HEK293 (cell line): ENCODE measurements at regions not wholly inside any gene's neighbourhood (a gene's known extent, or its start where the extent isn't known, plus 50 kb on each side); places are given as distances from the start of the nearest gene placed in this dataset.

Source experiments
- ELK4 ChIP-seq: IDR thresholded peaks from 2 replicates; pipeline ENCODE4 v1.6.1; 2011; ENCODE audit warnings: mild to moderate bottlenecking, low read depth, low read length, borderline replicate concordance
- KLF9 ChIP-seq: fragments of 450-650 bp; formaldehyde crosslinking; IDR thresholded peaks from 2 replicates; pipeline ENCODE4 v1.5.1; 2016; ENCODE audit warnings: missing biosample characterization, missing genetic modification characterization, low read depth
- MZF1 ChIP-seq: fragments of 450-650 bp; formaldehyde crosslinking; IDR thresholded peaks from 2 replicates; pipeline ENCODE4 v1.5.1; 2017; ENCODE audit warnings: missing biosample characterization, missing genetic modification characterization, borderline replicate concordance
- PRDM2 ChIP-seq: fragments of 450-650 bp; formaldehyde crosslinking; IDR thresholded peaks from 2 replicates; pipeline ENCODE4 v1.5.1; 2016; ENCODE audit warnings: missing biosample characterization, missing genetic modification characterization, borderline replicate concordance
- SALL2 ChIP-seq: fragments of 450-650 bp; formaldehyde crosslinking; IDR thresholded peaks from 2 replicates; pipeline ENCODE4 v1.5.0; 2017; ENCODE audit warnings: missing biosample characterization, mild to moderate bottlenecking, missing genetic modification characterization, borderline replicate concordance
- WT1 ChIP-seq: fragments of 450-650 bp; formaldehyde crosslinking; IDR thresholded peaks from 2 replicates; pipeline ENCODE4 v1.5.1; 2016; ENCODE audit warnings: missing biosample characterization, missing genetic modification characterization
- ZBTB17 ChIP-seq: fragments of 450-650 bp; formaldehyde crosslinking; IDR thresholded peaks from 2 replicates; pipeline ENCODE4 v1.5.1; 2016; ENCODE audit warnings: missing biosample characterization, missing genetic modification characterization
- ZBTB21 ChIP-seq: fragments of 450-650 bp; formaldehyde crosslinking; IDR thresholded peaks from 2 replicates; pipeline ENCODE4 v1.5.1; 2017; ENCODE audit warnings: missing biosample characterization, missing genetic modification characterization
- ZNF133 ChIP-seq: fragments of 450-650 bp; formaldehyde crosslinking; IDR thresholded peaks from 2 replicates; pipeline ENCODE4 v1.5.1; 2016; ENCODE audit warnings: missing biosample characterization, missing genetic modification characterization
- ZNF140 ChIP-seq: fragments of 450-650 bp; formaldehyde crosslinking; IDR thresholded peaks from 2 replicates; pipeline ENCODE4 v1.5.1; 2016; ENCODE audit warnings: missing biosample characterization, missing genetic modification characterization
- ZNF350 ChIP-seq: fragments of 450-650 bp; formaldehyde crosslinking; IDR thresholded peaks from 2 replicates; pipeline ENCODE4 v1.5.0; 2017; ENCODE audit warnings: missing biosample characterization, mild to moderate bottlenecking, missing genetic modification characterization
- ZNF37A ChIP-seq: fragments of 450-650 bp; IDR thresholded peaks from 2 replicates; pipeline ENCODE4 v1.5.1; 2018; ENCODE audit warnings: missing biosample characterization, missing genetic modification characterization
- ZNF394 ChIP-seq: fragments of 450-650 bp; formaldehyde crosslinking; IDR thresholded peaks from 2 replicates; pipeline ENCODE4 v1.5.1; 2016; ENCODE audit warnings: missing biosample characterization, missing genetic modification characterization, mild to moderate bottlenecking, moderate library complexity, borderline replicate concordance
- ZNF404 ChIP-seq: fragments of 450-650 bp; formaldehyde crosslinking; IDR thresholded peaks from 2 replicates; pipeline ENCODE4 v1.5.1; 2017; ENCODE audit warnings: missing biosample characterization, missing genetic modification characterization
- ZNF423 ChIP-seq: fragments of 450-650 bp; formaldehyde crosslinking; IDR thresholded peaks from 2 replicates; pipeline ENCODE4 v1.5.1; 2016; ENCODE audit warnings: missing biosample characterization, missing genetic modification characterization
- ZNF426 ChIP-seq: fragments of 450-650 bp; formaldehyde crosslinking; IDR thresholded peaks from 2 replicates; pipeline ENCODE4 v1.5.1; 2017; ENCODE audit warnings: missing biosample characterization, missing genetic modification characterization, mild to moderate bottlenecking, inconsistent platforms, moderate library complexity
- ZNF544 ChIP-seq: fragments of 450-650 bp; formaldehyde crosslinking; IDR thresholded peaks from 2 replicates; pipeline ENCODE4 v1.5.0; 2017; ENCODE audit warnings: missing biosample characterization, missing genetic modification characterization
- ZNF555 ChIP-seq: fragments of 450-650 bp; formaldehyde crosslinking; conservative IDR thresholded peaks from 2 replicates; pipeline ENCODE4 v1.5.1; 2017; ENCODE audit warnings: missing biosample characterization, mild to moderate bottlenecking, missing genetic modification characterization, inconsistent platforms
- ZNF580 ChIP-seq: fragments of 450-650 bp; formaldehyde crosslinking; IDR thresholded peaks from 2 replicates; pipeline ENCODE4 v1.5.1; 2016; ENCODE audit warnings: missing biosample characterization, missing genetic modification characterization
- ZNF585B ChIP-seq: fragments of 450-650 bp; formaldehyde crosslinking; IDR thresholded peaks from 2 replicates; pipeline ENCODE4 v1.5.1; 2016; ENCODE audit warnings: missing biosample characterization, missing genetic modification characterization
- ZNF621 ChIP-seq: fragments of 450-650 bp; formaldehyde crosslinking; IDR thresholded peaks from 2 replicates; pipeline ENCODE4 v1.5.1; 2017; ENCODE audit warnings: missing biosample characterization, missing genetic modification characterization
- ZNF623 ChIP-seq: fragments of 450-650 bp; formaldehyde crosslinking; IDR thresholded peaks from 2 replicates; pipeline ENCODE4 v1.5.1; 2016; ENCODE audit warnings: missing biosample characterization, missing genetic modification characterization
- ZNF645 ChIP-seq: fragments of 450-650 bp; formaldehyde crosslinking; IDR thresholded peaks from 2 replicates; pipeline ENCODE4; 2016; ENCODE audit warnings: missing biosample characterization, missing genetic modification characterization
- ZNF660 ChIP-seq: fragments of 450-650 bp; IDR thresholded peaks from 2 replicates; pipeline ENCODE4 v1.5.1; 2018; ENCODE audit warnings: missing biosample characterization, mild to moderate bottlenecking, missing genetic modification characterization
- ZNF670 ChIP-seq: fragments of 450-650 bp; formaldehyde crosslinking; IDR thresholded peaks from 2 replicates; pipeline ENCODE4 v1.5.1; 2016; ENCODE audit warnings: missing biosample characterization, missing genetic modification characterization, low read depth
- ZNF701 ChIP-seq: fragments of 450-650 bp; formaldehyde crosslinking; IDR thresholded peaks from 2 replicates; pipeline ENCODE4 v1.5.1; 2016; ENCODE audit warnings: missing biosample characterization, missing genetic modification characterization
- ZNF768 ChIP-seq: fragments of 450-650 bp; formaldehyde crosslinking; IDR thresholded peaks from 2 replicates; pipeline ENCODE4 v1.5.1; 2018; ENCODE audit warnings: missing biosample characterization, mild to moderate bottlenecking, missing genetic modification characterization
- ZNF777 ChIP-seq: fragments of 450-650 bp; formaldehyde crosslinking; IDR thresholded peaks from 2 replicates; pipeline ENCODE4 v1.5.1; 2017; ENCODE audit warnings: missing biosample characterization, missing genetic modification characterization, borderline replicate concordance
- ZNF785 ChIP-seq: fragments of 450-650 bp; formaldehyde crosslinking; IDR thresholded peaks from 2 replicates; pipeline ENCODE4 v1.5.1; 2016; ENCODE audit warnings: missing biosample characterization, missing genetic modification characterization
- ZNF843 ChIP-seq: fragments of 450-650 bp; formaldehyde crosslinking; IDR thresholded peaks from 2 replicates; pipeline ENCODE4 v1.5.1; 2016; ENCODE audit warnings: missing biosample characterization, missing genetic modification characterization
- ZSCAN16 ChIP-seq: fragments of 450-650 bp; formaldehyde crosslinking; IDR thresholded peaks from 2 replicates; pipeline ENCODE4 v1.5.1; 2016; ENCODE audit warnings: missing biosample characterization, missing genetic modification characterization
- ZXDB ChIP-seq: fragments of 450-650 bp; formaldehyde crosslinking; IDR thresholded peaks from 2 replicates; pipeline ENCODE4 v1.5.1; 2016; ENCODE audit warnings: missing biosample characterization, missing genetic modification characterization

- TF ChIP-seq ZNF623 (tag by site-specific recombination) (no peak), ZBTB21 (tag by site-specific recombination) (peak; percentile 31; the same call in 1 of the 2 replicates), ZNF585B (tag by site-specific recombination) (no peak), ELK4 (no peak), ZNF768 (no peak), ZNF843 (tag by site-specific recombination) (peak; percentile 94), ZNF785 (no peak), ZNF621 (tag by site-specific recombination) (no peak), ZNF37A (tag by site-specific recombination) (no peak), ZNF404 (tag by site-specific recombination) (no peak), ZNF133 (tag by site-specific recombination) (no peak), ZNF350 (tag by site-specific recombination) (no peak; the same call in 1 of the 2 replicates), ZNF423 (tag by site-specific recombination) (no peak), ZNF777 (tag by site-specific recombination) (no peak), ZNF544 (tag by site-specific recombination) (no peak), ZNF394 (tag by site-specific recombination) (no peak), PRDM2 (tag by site-specific recombination) (no peak), ZNF555 (tag by site-specific recombination) (no peak), ZSCAN16 (tag by site-specific recombination) (peak; percentile 77), ZNF426 (tag by site-specific recombination) (no peak), ZXDB (tag by site-specific recombination) (peak; percentile 71), ZNF660 (peak; percentile 62; the same call in 1 of the 2 replicates), MZF1 (tag by site-specific recombination) (no peak), WT1 (tag by site-specific recombination) (peak; percentile 97), ZNF580 (peak; percentile 80), SALL2 (tag by site-specific recombination) (no peak), ZNF701 (tag by site-specific recombination) (no peak), ZNF645 (tag by site-specific recombination) (no peak), ZNF670 (tag by site-specific recombination) (no peak), KLF9 (tag by site-specific recombination) (no peak), ZBTB17 (tag by site-specific recombination) (peak; percentile 68; the same call in 1 of the 2 replicates), ZNF140 (tag by site-specific recombination) (no peak)
These were observed 179.3 kb upstream of the FZD8 start (continued) for GRCh38 chr10:35821339-35821911.
